ELR (cell line): ENCODE measurements at regions not wholly inside any gene's neighbourhood (a gene's known extent, or its start where the extent isn't known, plus 50 kb on each side); places are given as distances from the start of the nearest gene placed in this dataset.
"Not testable (repeated sequence)": the region's sequence is repeated elsewhere in the genome, so short reads cannot be mapped to it uniquely, and the experiment has no call there.

Source experiments
- DNase-seq: peaks from one replicate; pipeline ENCODE4 v3.0.0-alpha.2; 2015; ENCODE audit warnings: low read depth

DNA sequence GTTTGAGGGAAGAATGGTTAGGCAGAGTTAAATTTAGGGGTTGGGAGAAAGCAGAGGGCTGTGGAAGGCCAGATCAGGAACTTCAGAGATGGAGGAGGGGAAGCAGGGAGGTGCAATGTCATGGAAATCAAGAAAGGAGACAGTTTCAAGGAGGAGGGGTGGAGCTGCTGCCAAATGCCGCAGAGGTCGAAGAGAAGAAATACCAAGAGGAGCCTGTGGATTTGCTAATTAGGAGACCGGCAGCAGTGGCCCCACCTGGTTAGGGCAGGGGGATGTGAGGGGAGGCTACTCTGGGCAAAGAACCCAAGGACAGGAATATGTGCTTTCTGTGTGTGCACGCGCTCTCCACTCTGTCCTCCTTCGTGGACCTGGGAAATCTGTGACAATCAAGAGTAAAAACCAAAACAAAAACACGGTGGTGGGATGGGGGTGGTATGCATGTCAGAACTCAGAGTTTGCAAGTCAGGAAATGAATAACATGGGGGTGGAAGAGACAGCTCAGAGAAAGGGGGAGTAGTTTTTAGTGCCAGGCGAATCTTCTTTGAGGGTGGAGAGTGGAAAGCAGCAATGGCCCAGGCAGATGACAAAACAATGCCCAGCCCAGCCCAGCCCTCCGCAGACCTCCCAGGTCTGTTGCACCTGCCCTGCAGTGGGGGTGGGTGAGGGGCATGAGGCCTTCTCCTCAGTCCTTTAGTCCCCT lies 102.9 kb upstream of the PAX2 start:
- no peak for DNase-seq

DNA sequence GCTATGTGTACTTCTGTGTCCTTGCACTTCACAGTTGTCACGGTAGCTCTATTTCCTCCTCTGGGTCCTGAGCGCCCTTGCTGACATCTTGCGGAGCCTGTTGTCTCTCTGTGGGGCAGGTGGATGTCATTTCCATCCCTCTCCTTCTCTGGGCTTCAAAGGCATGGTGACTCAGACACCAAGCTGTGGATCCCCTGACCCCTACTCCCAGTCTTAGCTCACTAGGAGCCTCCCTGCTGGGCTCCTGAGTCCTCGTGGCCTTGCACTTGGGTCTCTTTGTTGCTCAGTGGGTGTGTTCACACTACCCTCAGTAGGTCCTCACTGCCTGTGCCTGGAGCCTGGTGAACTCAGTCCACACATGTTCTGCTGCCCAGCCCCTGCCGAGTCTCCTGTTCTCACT lies 100.3 kb upstream of the PAX2 start:
- DNase-seq, result no peak

DNA sequence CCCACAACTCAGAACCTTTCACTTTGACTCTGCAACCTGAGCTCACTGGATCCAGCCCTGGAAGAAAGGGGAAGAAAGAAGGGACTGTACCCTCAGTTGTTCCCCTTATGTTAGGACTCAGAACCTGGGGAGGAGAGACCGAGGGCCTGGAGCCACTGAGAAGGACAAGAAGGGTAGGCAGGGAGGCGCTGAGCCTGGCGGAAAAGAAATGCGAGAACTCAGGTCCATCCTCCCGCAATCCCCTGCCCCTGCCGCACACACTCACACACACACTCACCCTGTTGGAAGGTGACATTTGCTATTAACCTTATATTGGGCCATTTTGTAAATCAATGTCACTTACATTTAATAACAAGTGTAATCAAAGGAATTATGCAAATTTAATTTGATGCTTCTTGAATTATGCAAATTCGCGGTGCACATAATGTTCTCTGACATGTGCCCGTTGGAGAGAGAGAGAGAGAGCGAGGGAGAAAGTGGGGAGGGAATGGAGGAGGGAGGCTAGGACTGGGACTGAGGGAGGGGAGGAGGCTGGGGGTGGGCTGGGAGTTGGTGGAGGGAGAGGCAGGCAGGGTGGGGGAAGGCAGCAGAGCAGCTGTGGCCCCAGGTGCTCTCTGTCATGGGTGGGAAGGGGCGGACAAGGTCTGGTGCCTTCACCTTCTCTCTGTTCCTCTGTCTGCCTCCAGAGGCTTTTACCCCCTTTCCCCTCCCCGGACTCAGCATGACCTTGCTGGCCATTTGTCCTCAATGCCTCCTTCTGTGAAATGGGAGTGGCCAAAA lies 99.6 kb upstream of the PAX2 start:
- DNase-seq, result no peak

DNA sequence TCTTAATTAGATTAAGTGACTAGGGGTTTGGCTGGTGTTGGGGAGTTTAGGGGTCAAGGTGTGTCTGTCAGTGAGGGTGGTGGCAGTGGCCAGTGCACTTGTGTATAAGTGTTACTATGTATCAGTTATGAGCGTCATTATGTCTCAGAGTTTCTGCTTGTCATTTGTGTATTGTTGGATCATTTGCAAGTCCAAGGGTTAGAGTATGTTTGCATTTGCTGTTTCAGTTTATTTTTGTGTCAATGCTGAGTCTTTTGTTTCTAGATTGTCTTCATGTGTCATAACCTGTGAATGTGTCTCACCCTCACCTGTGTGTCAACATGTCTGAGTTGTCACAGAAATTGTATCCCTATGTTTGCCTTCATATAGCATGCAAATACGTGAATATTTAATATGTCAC lies 97.5 kb upstream of the PAX2 start:
- DNase-seq, result no peak

DNA sequence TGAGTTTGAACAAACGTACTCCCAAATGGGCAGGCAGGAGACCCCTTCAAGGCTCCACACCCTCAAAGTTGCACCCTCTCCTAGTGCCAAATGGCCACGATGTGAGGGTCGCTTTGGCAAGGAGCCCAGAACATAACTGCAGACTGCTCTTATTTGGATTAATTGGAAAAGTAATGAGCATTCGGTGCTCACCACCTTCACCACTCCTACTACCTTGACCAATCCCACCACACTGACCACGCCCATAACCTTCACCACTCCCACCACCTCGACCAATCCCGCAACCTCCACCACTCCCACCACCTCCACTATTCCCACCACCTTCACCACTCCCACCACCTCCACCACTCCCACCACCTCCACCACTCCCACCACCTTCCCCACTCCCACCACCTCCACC lies 94.7 kb upstream of the PAX2 start:
- DNase-seq, result no peak

DNA sequence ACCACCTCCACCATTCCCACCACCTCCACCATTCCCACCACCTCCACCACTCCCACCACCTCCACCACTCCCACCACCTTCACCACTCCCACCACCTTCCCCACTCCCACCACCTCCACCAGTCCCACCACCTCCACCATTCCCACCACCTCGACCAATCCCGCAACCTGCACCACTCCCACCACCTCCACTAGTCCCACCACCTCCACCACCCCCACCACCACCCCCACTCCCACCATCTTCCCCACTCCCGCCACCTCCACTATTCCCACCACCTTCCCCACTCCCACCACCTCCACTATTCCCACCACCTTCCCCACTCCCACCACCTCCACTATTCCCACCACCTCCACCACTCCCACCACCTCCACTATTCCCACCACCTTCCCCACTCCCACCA lies 94.3 kb upstream of the PAX2 start:
- DNase-seq, result not testable (repeated sequence)

DNA sequence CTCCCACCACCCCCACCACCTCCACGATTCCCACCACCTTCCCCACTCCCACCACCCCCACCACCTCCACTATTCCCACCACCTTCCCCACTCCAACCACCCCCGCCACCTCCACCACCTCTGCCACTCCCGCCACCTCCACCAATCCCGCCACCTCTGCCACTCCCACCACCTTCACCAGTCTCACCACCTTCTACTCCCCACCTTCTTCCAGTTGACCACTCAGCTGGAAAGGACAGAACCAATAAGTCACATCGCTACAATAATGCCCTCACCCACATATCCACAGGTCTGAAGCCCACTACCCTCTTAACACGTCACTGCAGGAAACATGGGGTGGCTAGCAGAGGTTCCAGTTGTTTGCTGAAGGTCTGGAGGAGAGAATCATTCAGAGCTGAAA lies 93.5 kb upstream of the PAX2 start:
- DNase-seq, result no peak

DNA sequence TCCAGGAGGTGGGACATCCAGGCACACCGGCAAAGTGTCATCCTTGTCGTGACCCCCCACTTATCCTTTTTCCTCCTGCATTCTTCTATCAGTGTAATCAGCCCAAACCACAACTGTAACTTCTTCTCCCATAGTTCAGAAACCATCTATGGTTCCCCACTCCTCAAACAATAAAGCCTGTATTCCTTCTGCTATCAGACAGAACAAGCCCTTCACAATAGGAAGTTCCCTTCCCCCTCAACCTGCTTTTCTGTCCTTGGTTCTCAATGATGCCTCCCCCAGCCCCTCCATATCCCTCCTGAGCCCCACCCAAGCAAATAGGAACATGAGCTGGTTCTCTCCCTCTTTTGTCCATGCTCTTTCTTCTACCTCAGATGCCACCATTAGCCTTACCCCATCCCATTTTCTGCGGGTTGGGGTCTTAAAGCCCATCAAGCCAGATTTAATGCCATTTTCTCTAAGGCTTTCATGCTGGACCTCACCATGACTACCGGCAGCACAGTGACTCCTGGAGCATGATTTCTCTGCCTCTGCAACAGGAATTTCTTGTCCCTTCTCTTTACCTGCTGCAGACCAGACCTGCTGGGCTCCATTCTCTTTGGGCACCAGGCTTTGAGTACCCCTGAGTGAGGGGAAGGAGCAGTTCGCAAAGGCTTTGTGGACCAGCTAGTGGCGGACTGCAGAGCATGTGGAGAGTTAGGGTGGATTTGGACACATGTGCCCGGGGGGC lies 92.8 kb upstream of the PAX2 start:
- no peak for DNase-seq

DNA sequence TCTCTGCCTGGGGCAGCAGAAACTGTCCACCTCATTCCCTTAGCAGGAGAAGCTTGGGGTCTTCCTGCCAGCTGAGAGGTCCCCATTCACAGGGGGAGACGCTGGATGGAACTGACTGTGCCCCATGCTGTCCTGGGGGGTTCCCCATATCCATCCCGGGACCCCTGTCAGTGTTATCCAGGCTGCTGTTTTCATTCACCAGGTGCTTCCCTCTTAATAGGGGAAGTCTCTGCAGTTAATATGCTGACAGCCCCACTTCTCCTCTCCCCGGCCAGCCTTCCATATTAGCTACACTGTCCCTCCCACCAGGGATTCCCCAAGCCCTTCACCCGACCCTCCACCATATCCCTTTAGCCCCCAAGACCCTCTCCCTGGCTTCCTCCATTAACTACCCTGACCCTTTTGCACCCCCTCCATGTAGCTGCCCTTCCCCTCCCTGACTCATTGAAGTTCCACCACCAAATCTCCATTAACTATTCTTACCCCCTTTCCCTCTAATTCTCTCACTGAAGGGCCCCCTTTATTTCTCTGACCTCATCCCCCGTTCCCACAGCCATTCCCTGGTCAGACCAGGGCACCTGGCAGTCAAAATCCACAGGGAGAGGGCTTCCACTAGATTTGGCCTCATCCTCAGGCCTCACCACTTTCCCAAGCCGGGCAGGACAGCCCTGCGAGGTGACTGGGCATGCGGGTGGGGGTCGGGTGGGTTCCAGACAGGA lies 92.0 kb upstream of the PAX2 start:
- no peak for DNase-seq

DNA sequence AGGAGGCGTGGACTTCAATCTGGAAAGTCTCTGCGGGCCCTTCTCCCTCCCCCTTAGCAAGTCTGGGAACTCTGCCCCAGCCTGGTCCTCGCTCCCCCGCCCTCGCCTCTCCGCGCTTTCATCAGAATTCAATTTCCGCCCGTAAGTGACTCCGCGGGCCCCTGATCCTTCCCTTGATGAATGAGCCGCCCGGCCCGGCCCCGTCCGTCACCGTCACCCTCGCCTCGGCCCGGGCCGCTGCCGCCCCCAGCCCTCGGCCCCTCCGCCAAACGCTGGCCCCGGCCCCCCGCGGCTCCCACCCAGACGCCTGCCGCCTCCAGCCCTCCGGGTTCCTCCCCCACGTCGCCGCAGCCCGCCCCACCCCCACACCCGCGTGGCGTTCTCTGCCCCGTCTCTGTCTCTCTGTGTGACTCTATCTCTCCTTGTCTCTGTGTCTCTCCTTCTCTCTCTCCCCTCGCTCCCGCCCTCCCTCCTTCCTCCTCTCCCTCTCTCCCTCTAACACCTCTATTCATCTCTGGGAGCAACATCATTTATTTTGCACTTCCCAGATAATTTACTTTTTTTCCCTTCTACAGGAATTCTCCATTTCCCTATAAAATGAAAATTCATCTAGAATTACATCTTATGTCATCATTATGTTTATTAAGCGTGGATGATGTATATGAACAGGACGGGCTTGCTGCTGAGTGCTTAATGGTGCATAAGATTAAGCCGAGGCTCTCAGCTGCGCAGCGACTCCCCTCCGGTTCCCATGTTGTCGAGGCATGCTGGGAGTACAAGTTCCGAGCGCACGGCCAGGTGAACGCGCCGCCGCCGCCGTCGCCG lies 91.2 kb upstream of the PAX2 start:
- DNase-seq, result no peak

DNA sequence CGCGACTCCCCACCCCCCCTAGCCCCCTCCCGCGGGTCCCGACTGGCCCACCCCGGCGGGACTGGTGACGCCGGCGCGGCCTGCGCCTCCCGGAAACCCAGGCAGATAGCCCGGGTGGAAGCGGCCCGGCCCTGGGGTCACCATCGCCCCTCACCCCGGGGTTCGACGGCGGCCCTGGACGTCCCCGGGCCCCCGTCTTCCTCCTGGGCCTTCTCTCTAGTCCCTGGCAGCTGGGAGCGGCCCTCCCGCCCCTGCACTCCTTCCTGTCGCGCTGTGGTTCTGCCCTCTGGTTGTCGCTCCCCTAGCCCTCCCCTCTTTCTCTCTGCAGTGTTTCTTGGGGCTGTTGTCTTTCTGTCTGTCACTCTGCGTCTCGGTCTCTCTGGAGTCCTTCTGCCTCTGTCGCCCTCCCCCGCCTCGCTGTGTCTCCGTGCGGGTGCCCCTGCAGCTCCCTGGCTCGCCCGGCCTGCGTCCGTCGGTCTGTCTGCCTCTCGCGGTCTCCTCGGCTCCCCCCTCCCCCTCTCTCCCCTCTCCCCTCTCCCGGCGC lies 90.5 kb upstream of the PAX2 start:
- no peak for DNase-seq

DNA sequence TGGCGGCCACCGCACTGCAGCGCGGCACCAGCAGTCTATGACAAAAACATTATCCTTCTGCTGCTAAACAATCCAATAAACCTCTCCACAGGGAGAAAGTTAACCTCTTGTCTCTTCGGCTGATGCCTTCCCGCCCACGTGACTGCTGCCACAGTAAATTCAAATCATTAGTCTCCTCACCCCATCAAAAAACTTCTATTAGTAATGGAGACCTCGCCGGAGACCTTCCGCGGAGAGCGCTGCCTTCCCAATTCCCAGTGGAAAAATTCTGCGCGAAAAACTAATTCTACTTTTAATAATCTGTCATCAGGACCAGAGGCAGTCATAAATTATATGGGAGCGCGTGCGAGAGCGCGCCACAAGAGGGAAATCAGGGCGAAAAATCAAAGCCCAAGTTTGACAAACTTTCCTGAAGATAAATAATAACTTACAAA lies 90.0 kb upstream of the PAX2 start:
- no peak for DNase-seq

DNA sequence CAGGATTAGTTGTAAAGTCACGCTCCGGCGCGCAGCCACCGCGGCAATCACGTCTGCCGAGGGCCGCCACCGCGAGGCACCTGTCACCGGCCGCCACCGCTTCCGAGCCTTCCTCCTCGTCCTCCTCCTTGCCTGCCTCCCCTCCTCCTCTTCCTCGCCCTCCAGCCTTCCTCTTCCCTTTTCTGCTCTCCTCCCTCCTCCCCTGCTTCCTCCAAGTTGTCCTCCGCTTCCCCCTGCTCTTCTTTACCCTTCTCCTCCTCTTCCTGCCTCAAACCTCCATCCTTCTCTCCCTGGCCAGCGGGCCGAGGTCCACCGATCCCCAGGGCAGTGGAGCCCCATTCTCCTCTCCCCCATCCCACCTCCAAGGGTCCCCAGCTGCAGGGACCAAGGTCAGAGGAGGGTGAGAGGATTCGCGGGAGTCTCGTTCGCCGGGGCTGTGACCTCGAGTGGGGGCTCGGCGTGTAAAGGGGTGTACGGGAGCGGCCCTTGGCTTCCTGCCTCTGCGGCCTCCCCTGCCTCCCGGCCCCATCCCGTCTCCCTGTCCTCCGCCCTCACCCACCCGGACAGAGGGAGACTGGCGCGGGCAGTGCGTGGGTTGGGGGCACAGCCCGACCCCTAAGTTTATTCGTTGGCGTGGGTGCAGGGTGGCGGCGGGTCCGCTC lies 89.5 kb upstream of the PAX2 start:
- no peak for DNase-seq

DNA sequence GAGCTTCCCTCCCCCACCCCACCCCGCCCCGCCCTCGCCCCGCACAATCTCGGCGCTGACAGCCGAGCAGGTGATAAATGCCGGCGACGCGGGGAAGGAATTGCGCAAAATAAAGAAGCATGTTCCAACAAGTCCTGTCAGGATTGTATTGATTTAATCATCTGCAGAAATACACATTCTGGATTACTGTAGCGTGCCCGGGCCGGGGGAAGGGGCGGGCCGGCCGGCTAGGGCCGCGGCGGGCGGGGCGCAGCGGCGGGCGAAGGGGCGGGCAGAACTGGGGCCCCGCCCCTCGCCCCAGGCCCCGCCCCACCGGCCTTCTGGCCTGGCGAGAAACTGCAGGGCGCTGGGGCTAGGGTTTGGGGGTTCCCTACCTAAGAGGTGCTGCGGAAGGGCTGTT lies 88.9 kb upstream of the PAX2 start:
- no peak for DNase-seq

DNA sequence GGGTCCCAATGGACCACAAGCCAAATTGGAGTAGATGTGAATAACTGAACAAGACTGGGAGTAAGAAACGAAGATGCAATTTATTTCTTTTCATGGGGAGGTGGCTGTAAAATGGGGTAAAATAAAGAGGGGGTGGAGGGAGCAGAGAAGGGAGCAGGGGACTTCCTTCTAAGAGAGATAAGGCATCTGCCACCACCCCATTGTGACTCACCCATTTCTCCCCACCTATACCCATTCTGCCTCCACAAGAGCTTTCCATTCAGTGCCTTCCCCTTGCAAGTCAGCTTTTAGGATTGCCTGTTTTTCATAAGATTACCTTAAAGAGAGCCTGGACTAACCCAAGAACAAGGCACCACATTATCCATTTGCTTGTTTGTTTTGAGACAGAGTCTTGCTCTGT lies 87.1 kb upstream of the PAX2 start:
- no peak for DNase-seq

DNA sequence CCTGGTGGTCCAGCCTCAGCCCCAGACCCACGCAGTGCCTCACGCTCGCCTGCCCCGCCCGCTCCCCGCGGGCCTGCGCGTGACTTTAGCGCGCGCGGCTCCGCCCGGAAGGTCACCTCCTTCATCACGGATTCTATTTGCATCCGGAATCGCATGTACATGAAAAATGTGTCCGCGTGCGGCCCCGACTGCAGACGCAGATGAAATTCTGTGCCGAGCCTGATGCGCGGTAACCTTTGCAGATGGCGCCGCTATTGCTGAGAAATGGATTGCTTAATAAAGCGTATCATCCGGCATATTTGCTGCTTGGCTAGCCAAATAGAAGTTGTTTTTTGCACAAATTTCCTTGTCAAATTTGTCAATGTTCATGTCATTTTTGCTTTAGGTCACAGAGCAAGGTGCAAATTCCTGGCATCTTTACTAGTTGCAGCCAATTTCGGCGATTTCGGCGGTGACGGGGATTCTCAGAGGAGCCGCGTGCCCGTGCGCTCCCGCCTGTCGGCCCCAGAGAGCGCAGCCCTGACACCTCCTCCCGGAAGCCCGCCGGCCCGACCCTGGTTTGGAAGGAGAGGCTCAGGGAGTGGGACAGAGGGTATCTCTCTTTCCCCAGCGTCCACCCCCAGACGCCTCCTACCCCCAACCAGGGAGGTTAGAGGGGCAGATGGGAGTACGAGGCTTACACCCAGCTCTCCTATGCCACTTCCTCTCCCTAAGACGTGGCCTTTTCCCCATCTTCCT lies 85.9 kb upstream of the PAX2 start:
- DNase-seq, result no peak

DNA sequence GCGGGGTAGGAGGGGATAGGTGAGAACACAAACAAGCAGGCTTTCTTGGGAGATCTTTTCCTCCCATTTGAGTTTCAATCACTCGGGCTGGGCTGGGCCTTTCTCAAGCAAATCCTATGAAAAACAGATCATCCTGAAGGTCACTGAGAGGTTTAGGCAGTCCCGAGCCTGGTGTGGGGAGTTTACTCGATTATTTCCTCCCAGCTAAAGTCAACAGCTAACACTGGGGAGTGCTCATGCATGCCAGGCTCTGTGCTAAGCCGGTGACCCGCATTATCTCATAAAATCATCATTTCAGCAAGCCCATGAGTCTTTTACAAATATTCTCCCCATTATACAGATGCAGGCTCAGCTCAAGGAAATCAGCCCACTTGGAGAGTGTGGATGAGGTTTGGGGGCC lies 85.0 kb upstream of the PAX2 start:
- no peak for DNase-seq

DNA sequence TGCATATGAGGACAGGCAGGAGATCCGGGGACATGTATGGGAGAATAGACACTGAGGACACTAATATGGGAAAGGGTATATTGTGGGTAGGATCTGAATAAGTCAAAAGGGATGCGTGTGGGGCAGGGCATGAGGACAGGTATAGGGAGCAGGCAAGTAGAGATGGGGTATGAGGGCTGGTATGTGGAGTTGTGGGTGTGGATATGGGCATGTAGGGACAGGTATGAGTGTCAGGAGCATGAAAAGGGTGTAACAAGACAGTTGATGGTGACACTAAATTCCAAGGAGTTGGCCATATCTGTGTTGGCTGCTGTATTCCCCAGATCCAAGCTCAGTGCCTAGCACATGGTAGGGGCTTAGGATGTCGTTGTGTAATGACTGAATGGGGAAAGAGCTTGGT lies 84.4 kb upstream of the PAX2 start:
- DNase-seq, result no peak

DNA sequence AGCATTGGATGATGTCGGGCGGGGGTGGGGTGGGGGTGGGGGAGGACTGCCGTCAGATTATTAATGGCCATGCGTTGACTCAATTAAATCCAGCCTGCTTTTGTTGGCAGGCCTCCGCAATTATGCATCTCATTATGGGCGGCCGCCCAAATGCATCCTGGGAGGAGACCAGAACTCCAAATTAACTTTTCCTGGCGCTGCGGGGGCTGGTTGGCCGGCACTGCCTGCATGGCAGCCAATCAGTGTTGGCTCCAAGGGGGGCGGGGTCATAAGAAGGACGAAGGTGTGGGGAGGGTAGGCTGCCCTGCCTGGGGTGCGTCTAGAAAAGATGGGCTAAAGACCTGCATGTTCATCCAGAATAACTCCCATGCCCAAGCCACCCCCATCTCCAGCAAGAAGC lies 83.9 kb upstream of the PAX2 start:
- no peak for DNase-seq

DNA sequence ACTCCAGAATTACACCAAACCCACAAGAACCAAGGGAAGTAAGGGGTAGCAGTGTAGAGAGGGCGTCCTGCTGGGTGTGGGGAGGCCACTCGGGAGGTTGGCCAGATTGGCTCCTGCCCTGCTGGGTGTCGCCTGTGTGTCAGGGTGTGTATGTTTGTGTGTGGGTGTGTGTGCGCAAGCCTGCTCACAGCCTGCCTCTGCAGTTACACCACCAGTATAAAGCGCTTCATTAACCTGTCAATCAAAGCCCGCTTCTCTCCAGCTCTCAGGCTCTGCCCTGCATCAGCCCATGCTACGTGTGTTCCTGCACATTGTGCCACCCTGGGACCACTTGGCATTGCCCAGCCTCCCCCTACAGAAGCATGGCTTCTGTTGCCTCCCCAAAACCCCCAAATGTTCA lies 83.3 kb upstream of the PAX2 start:
- DNase-seq, result no peak
